RWPE1 (cell line): ENCODE measurements at regions not wholly inside any gene's neighbourhood (a gene's known extent, or its start where the extent isn't known, plus 50 kb on each side); places are given as distances from the start of the nearest gene placed in this dataset.

ENCODE experiments used
- CTCF ChIA-PET: fragments of 350-600 bp; sonication (Branson Sonifier 250); formaldehyde crosslinking; extraction: SDS; loops from one replicate; lab custom pipeline; 2021; lab: Yijun Ruan, JAX
- POLR2A ChIA-PET: fragments of 400-600 bp; formaldehyde crosslinking; extraction: SDS; loops from one replicate; lab custom pipeline; 2020; ENCODE audit warnings: antibody characterized with exemption; ENCODE audit not compliant: low non-redundant PET; lab: Yijun Ruan, JAX
- DNase-seq: peaks from one replicate; pipeline ENCODE4 v3.0.0; 2012; ENCODE audit warnings: low spot score
- H3K27ac ChIP-seq: fragments of 450-650 bp; 2 replicates; pipeline ENCODE4 v1.5.1; 2017
- TF ChIP-seq, protein P1 (sequence below): fragments of 450-650 bp; conservative IDR thresholded peaks from 2 replicates; pipeline ENCODE4 v1.5.1; 2017; ENCODE audit warnings: low read depth, mild to moderate bottlenecking

DNA sequence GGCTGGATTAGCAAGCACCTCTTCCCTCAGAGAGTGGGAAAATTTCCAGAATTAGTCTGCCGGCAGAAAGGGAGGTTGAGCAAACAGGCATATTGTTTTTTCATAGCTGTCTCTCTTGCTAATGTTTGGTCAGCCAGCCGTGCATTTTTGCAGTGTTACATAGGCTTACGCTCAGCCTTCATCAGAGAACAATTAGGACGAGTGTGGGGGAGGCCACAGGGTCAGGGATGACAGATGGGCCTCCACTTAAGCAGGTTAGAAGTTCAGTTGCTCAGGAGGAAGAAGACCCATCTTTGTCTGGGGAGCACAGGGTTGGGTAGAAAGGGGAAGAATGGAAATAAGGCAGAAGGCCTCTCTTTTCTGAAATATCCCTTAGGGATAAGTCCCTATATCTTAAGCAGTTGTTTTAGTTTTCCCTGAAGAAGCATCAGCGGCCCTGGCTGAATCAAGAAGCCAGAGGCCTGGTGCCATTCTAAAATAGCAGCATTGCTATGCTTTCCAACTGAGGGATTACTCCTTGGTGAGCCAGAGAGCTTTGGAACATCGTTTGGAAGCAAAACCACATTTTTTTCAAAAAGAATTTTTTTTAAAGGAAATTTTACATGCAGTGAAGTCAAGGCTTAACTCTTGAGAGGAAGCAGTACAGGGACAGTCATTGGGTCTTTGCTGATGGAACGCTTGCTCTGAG is 118.8 kb downstream of the SMIM20 start:
- no peak overlapping the region for H3K27ac ChIP-seq
- CTCF ChIA-PET = no interaction called here
- no peak for DNase-seq
- POLR2A ChIA-PET = no interaction called here
- TF ChIP-seq, protein P1, sequence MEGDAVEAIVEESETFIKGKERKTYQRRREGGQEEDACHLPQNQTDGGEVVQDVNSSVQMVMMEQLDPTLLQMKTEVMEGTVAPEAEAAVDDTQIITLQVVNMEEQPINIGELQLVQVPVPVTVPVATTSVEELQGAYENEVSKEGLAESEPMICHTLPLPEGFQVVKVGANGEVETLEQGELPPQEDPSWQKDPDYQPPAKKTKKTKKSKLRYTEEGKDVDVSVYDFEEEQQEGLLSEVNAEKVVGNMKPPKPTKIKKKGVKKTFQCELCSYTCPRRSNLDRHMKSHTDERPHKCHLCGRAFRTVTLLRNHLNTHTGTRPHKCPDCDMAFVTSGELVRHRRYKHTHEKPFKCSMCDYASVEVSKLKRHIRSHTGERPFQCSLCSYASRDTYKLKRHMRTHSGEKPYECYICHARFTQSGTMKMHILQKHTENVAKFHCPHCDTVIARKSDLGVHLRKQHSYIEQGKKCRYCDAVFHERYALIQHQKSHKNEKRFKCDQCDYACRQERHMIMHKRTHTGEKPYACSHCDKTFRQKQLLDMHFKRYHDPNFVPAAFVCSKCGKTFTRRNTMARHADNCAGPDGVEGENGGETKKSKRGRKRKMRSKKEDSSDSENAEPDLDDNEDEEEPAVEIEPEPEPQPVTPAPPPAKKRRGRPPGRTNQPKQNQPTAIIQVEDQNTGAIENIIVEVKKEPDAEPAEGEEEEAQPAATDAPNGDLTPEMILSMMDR = no peak

- DNase-seq = no peak
- TF ChIP-seq, protein P1 = no peak
- H3K27ac ChIP-seq = no peak overlapping the region
- ChIA-PET POLR2A (no interaction called here), CTCF (no interaction called here)
Measured at GRCh38 chr4:26033389-26033788, 119.4 kb downstream of the SMIM20 start.

DNA sequence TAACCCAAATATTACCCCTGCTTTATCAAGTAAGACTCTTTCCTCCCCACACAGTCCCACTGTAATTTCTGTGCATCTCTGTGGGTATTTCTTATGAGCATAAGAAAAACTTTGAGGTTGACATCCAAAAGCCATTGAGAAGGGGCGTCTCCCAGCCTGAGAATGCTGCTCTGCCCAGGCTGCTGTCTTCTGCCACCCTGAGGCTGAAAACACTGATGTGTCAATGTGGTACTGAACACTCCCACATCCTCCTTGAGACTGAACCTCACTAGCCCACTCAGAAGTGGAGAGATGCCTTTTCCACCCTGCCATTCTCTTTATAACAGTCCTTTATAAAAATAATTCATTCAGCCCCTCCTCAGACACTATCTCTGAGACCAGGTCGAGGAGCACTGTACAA is 120.8 kb downstream of the SMIM20 start:
- ChIA-PET CTCF (no interaction called here), POLR2A (no interaction called here)
- no peak overlapping the region for H3K27ac ChIP-seq
- DNase-seq = no peak
- TF ChIP-seq, protein P1 = no peak

DNA sequence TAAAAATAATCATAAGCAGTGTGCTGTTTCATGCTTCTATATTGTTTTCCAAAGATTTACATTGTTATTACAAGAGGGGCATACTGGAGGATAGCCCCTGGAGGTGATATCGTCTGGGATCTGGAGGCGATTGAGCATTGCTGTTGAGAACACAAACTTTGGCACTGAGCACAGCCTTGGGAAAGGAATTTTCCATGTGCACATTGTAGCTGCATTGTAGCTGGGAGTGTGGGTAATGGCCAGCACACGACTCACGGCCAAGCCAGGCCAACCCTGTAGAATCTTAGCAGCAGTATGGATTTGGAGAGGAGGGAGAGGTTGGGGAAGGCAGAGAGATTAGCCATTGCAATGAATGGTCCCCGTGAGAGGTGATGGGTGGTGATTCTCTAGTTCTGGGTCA is 121.9 kb downstream of the SMIM20 start:
- ChIA-PET CTCF (no interaction called here), POLR2A (no interaction called here)
- H3K27ac ChIP-seq = no peak overlapping the region
- DNase-seq = no peak
- TF ChIP-seq, protein P1 = no peak

GRCh38 chr4:26039639-26040359 is 125.8 kb downstream of the SMIM20 start:
- no peak for DNase-seq
- ChIA-PET POLR2A (interaction anchor here (0.6 kb wide), 1 partner anchor 1017 kb away, joined by 5 read pairs; no protein-coding TSS in a partner anchor), CTCF (no interaction called here)
- no peak overlapping the region for H3K27ac ChIP-seq
- TF ChIP-seq, protein P1 = no peak

- CTCF ChIA-PET = no interaction called here
- H3K27ac ChIP-seq = no peak overlapping the region
- POLR2A ChIA-PET = no interaction called here
- no peak for DNase-seq
- TF ChIP-seq, protein P1 = no peak
Measured at GRCh38 chr4:26044524-26044923, 130.5 kb downstream of the SMIM20 start.
